Activated naive CD4-positive, alpha-beta T cell treated with anti-CD3 and anti-CD28 coated beads, Interleukin-2, amount 50 U/mL, for 24 hours (primary cell): ENCODE measurements at regions not wholly inside any gene's neighbourhood (a gene's known extent, or its start where the extent isn't known, plus 50 kb on each side); places are given as distances from the start of the nearest gene placed in this dataset.
"Not testable (repeated sequence)": the region's sequence is repeated elsewhere in the genome, so short reads cannot be mapped to it uniquely, and the experiment has no call there.

Experiments
- H3K27ac Mint-ChIP-seq: one replicate; pipeline ENCODE4 v1.8.0; 2021; ENCODE audit warnings: mild to moderate bottlenecking, mixed read lengths
- H3K27me3 Mint-ChIP-seq: one replicate; pipeline ENCODE4 v1.8.0; 2021; ENCODE audit warnings: mixed read lengths
- H3K36me3 Mint-ChIP-seq: one replicate; pipeline ENCODE4 v1.8.0; 2021; ENCODE audit warnings: mixed read lengths
- H3K4me1 Mint-ChIP-seq: one replicate; pipeline ENCODE4 v1.8.0; 2021; ENCODE audit warnings: mixed read lengths
- H3K4me3 Mint-ChIP-seq: one replicate; pipeline ENCODE4 v1.8.0; 2021; ENCODE audit warnings: mild to moderate bottlenecking, mixed read lengths
- H3K9me3 Mint-ChIP-seq: one replicate; pipeline ENCODE4 v1.8.0; 2021; ENCODE audit warnings: mixed read lengths

GRCh38 chr21:29431680-29432079, 133.0 kb downstream of the BACH1 start:
- Mint-ChIP-seq H3K4me1 (peaks cover 28% of the 10 kb centered on the region), H3K9me3 (peaks cover 4% of the 10 kb centered on the region), H3K4me3 (no peak overlapping the region), H3K27me3 (no peaks in the 10 kb centered on the region), H3K27ac (no peak overlapping the region), H3K36me3 (peaks cover 13% of the 10 kb centered on the region)

- Mint-ChIP-seq H3K4me3 (no peak overlapping the region), H3K27ac (no peak overlapping the region), H3K27me3 (no peaks in the 10 kb centered on the region), H3K4me1 (peaks cover 41% of the 10 kb centered on the region), H3K36me3 (peaks cover 6% of the 10 kb centered on the region), H3K9me3 (peaks cover 4% of the 10 kb centered on the region)
Observed at GRCh38 chr21:29433366-29434059, 134.8 kb downstream of the BACH1 start.

GRCh38 chr21:29434081-29434480, 135.4 kb downstream of the BACH1 start:
- no peaks in the 10 kb centered on the region for H3K27me3 Mint-ChIP-seq
- H3K36me3 Mint-ChIP-seq: peaks cover 6% of the 10 kb centered on the region
- no peak overlapping the region for H3K4me3 Mint-ChIP-seq
- H3K4me1 Mint-ChIP-seq: peaks cover 41% of the 10 kb centered on the region
- H3K27ac Mint-ChIP-seq: no peak overlapping the region
- peaks cover 4% of the 10 kb centered on the region for H3K9me3 Mint-ChIP-seq

GRCh38 chr21:29434982-29435381, 136.3 kb downstream of the BACH1 start:
- not testable (repeated sequence) for H3K9me3 Mint-ChIP-seq

GRCh38 chr21:29436143-29436542, 137.4 kb downstream of the BACH1 start:
- Mint-ChIP-seq H3K27me3 (no peaks in the 10 kb centered on the region), H3K4me1 (peaks cover 41% of the 10 kb centered on the region), H3K27ac (peak overlapping the region; percentile 98), H3K4me3 (peak overlapping the region; percentile 84), H3K36me3 (peaks cover 6% of the 10 kb centered on the region), H3K9me3 (peaks cover 4% of the 10 kb centered on the region)

More at GRCh38 chr21:29434982-29435381, 136.3 kb downstream of the BACH1 start:
- H3K4me1 Mint-ChIP-seq: peaks cover 41% of the 10 kb centered on the region
- H3K27ac Mint-ChIP-seq, H3K4me3 Mint-ChIP-seq, H3K36me3 Mint-ChIP-seq, H3K27me3 Mint-ChIP-seq: not testable (repeated sequence)

- Mint-ChIP-seq H3K4me3 (peak overlapping the region; percentile 84), H3K27me3 (no peaks in the 10 kb centered on the region), H3K27ac (peak overlapping the region; percentile 98), H3K9me3 (peaks cover 4% of the 10 kb centered on the region), H3K36me3 (peaks cover 6% of the 10 kb centered on the region), H3K4me1 (peaks cover 45% of the 10 kb centered on the region)
Observed at GRCh38 chr21:29436650-29437049, 137.9 kb downstream of the BACH1 start.

GRCh38 chr21:29441651-29442050, 142.9 kb downstream of the BACH1 start:
- peaks cover 2% of the 10 kb centered on the region for H3K36me3 Mint-ChIP-seq
- H3K27me3 Mint-ChIP-seq: no peaks in the 10 kb centered on the region
- H3K27ac Mint-ChIP-seq: no peak overlapping the region
- peaks cover 29% of the 10 kb centered on the region for H3K4me1 Mint-ChIP-seq
- H3K9me3 Mint-ChIP-seq: no peaks in the 10 kb centered on the region
- no peak overlapping the region for H3K4me3 Mint-ChIP-seq

- H3K4me1 Mint-ChIP-seq: peaks cover 22% of the 10 kb centered on the region
- H3K9me3 Mint-ChIP-seq: peaks cover 2% of the 10 kb centered on the region
- peaks cover 4% of the 10 kb centered on the region for H3K36me3 Mint-ChIP-seq
- H3K27me3 Mint-ChIP-seq: no peaks in the 10 kb centered on the region
- H3K27ac Mint-ChIP-seq: no peak overlapping the region
- no peak overlapping the region for H3K4me3 Mint-ChIP-seq
Observed at GRCh38 chr21:29443411-29444010, 144.8 kb downstream of the BACH1 start.

GRCh38 chr21:29448766-29449165, 150.0 kb downstream of the BACH1 start:
- Mint-ChIP-seq H3K9me3 (peaks cover 21% of the 10 kb centered on the region), H3K36me3 (peaks cover 26% of the 10 kb centered on the region), H3K4me1 (peaks cover 27% of the 10 kb centered on the region), H3K27me3 (no peaks in the 10 kb centered on the region), H3K4me3 (peak overlapping the region; percentile 64), H3K27ac (peak overlapping the region; percentile 98)

GRCh38 chr21:29449306-29449950, 150.7 kb downstream of the BACH1 start:
- peaks cover 21% of the 10 kb centered on the region for H3K9me3 Mint-ChIP-seq
- H3K27me3 Mint-ChIP-seq: no peaks in the 10 kb centered on the region
- H3K36me3 Mint-ChIP-seq: peaks cover 31% of the 10 kb centered on the region
- peak overlapping the region; percentile 64 for H3K4me3 Mint-ChIP-seq
- peak overlapping the region; percentile 98 for H3K27ac Mint-ChIP-seq
- peaks cover 28% of the 10 kb centered on the region for H3K4me1 Mint-ChIP-seq

GRCh38 chr21:29450058-29450457, 151.3 kb downstream of the BACH1 start:
- peaks cover 31% of the 10 kb centered on the region for H3K4me1 Mint-ChIP-seq
- no peaks in the 10 kb centered on the region for H3K27me3 Mint-ChIP-seq
- H3K27ac Mint-ChIP-seq: peak overlapping the region; percentile 98
- H3K36me3 Mint-ChIP-seq: peaks cover 35% of the 10 kb centered on the region
- peaks cover 21% of the 10 kb centered on the region for H3K9me3 Mint-ChIP-seq
- peak overlapping the region; percentile 55 for H3K4me3 Mint-ChIP-seq

- Mint-ChIP-seq H3K9me3 (peaks cover 18% of the 10 kb centered on the region), H3K4me3 (no peak overlapping the region), H3K27ac (no peak overlapping the region), H3K27me3 (no peaks in the 10 kb centered on the region), H3K4me1 (peaks cover 24% of the 10 kb centered on the region), H3K36me3 (peaks cover 41% of the 10 kb centered on the region)
Observed at GRCh38 chr21:29453511-29453910, 154.8 kb downstream of the BACH1 start.

- peaks cover 35% of the 10 kb centered on the region for H3K36me3 Mint-ChIP-seq
- no peak overlapping the region for H3K27ac Mint-ChIP-seq
- no peak overlapping the region for H3K4me3 Mint-ChIP-seq
Observed at GRCh38 chr21:29454179-29454578, 155.5 kb downstream of the BACH1 start.

GRCh38 chr21:29462479-29462878, 163.8 kb downstream of the BACH1 start:
- Mint-ChIP-seq H3K27me3 (no peaks in the 10 kb centered on the region), H3K4me3 (no peak overlapping the region), H3K9me3 (no peaks in the 10 kb centered on the region)

More at GRCh38 chr21:29454179-29454578, 155.5 kb downstream of the BACH1 start:
- Mint-ChIP-seq H3K4me1 (peaks cover 18% of the 10 kb centered on the region), H3K9me3 (peaks cover 12% of the 10 kb centered on the region), H3K27me3 (no peaks in the 10 kb centered on the region)

GRCh38 chr21:29465546-29465945, 166.8 kb downstream of the BACH1 start:
- H3K27me3 Mint-ChIP-seq: no peaks in the 10 kb centered on the region
- no peak overlapping the region for H3K4me3 Mint-ChIP-seq
- no peak overlapping the region for H3K27ac Mint-ChIP-seq
- no peaks in the 10 kb centered on the region for H3K9me3 Mint-ChIP-seq
- peaks cover 14% of the 10 kb centered on the region for H3K36me3 Mint-ChIP-seq
- H3K4me1 Mint-ChIP-seq: no peaks in the 10 kb centered on the region

More at GRCh38 chr21:29462479-29462878, 163.8 kb downstream of the BACH1 start:
- no peaks in the 10 kb centered on the region for H3K4me1 Mint-ChIP-seq
- H3K27ac Mint-ChIP-seq: no peak overlapping the region
- peaks cover 17% of the 10 kb centered on the region for H3K36me3 Mint-ChIP-seq

- no peaks in the 10 kb centered on the region for H3K9me3 Mint-ChIP-seq
- no peaks in the 10 kb centered on the region for H3K27me3 Mint-ChIP-seq
Observed at GRCh38 chr21:29466532-29466931, 167.8 kb downstream of the BACH1 start.

More at GRCh38 chr21:29466532-29466931, 167.8 kb downstream of the BACH1 start:
- Mint-ChIP-seq H3K27ac (no peak overlapping the region), H3K4me3 (no peak overlapping the region), H3K36me3 (peaks cover 8% of the 10 kb centered on the region), H3K4me1 (no peaks in the 10 kb centered on the region)
